H9 (cell line): ENCODE measurements at regions not wholly inside any gene's neighbourhood (a gene's known extent, or its start where the extent isn't known, plus 50 kb on each side); places are given as distances from the start of the nearest gene placed in this dataset.

Experiments
- DNase-seq: peaks from one replicate; pipeline ENCODE4 v3.0.0-alpha.2; 2017
- H2AFZ ChIP-seq: one replicate; pipeline ENCODE4 v1.6.1; 2013; ENCODE audit warnings: mild to moderate bottlenecking, low read length, control low read depth, moderate library complexity
- H2AK5ac ChIP-seq: 2 replicates; pipeline ENCODE4 v1.6.1; 2013; ENCODE audit warnings: low read length, control low read depth, mixed read lengths; ENCODE audit not compliant: insufficient read length
- H2BK120ac ChIP-seq: one replicate; pipeline ENCODE4 v1.6.1; 2013; ENCODE audit warnings: low read depth, mild to moderate bottlenecking, low read length, control low read depth, inconsistent platforms; ENCODE audit not compliant: poor library complexity, severe bottlenecking
- H2BK12ac ChIP-seq: 2 replicates; pipeline ENCODE4 v1.6.1; 2013; ENCODE audit warnings: low read length, control low read depth, mixed read lengths, low read depth; ENCODE audit not compliant: insufficient read length
- H2BK15ac ChIP-seq: 2 replicates; pipeline ENCODE4 v1.6.1; 2013; ENCODE audit warnings: low read depth, low read length, control low read depth
- H2BK20ac ChIP-seq: one replicate; pipeline ENCODE4 v1.6.1; 2013; ENCODE audit warnings: low read depth, mild to moderate bottlenecking, low read length, control low read depth, inconsistent platforms; ENCODE audit not compliant: poor library complexity, severe bottlenecking
- H2BK5ac ChIP-seq: 2 replicates; pipeline ENCODE4 v1.6.1; 2013; ENCODE audit warnings: low read length, control low read depth, mixed read lengths; ENCODE audit not compliant: insufficient read length
- H3K14ac ChIP-seq: 2 replicates; pipeline ENCODE4 v1.6.1; 2013; ENCODE audit warnings: low read length, control low read depth; ENCODE audit not compliant: insufficient read depth
- H3K18ac ChIP-seq: 2 replicates; pipeline ENCODE4 v1.6.1; 2013; ENCODE audit warnings: low read depth, mild to moderate bottlenecking, mixed read lengths, low read length, control low read depth; ENCODE audit not compliant: insufficient read length
- H3K23ac ChIP-seq: 2 replicates; pipeline ENCODE4 v1.6.1; 2013; ENCODE audit warnings: low read length, control low read depth, mixed read lengths, low read depth; ENCODE audit not compliant: insufficient read length
- H3K23me2 ChIP-seq: 2 replicates; pipeline ENCODE4 v1.6.1; 2013; ENCODE audit warnings: low read depth, mild to moderate bottlenecking, mixed read lengths, low read length, control low read depth; ENCODE audit not compliant: insufficient read length, poor library complexity, severe bottlenecking
- H3K27ac ChIP-seq: 2 replicates; pipeline ENCODE4 v1.5.1; 2013; ENCODE audit warnings: low read length, control low read depth, mixed read lengths, low read depth; ENCODE audit not compliant: insufficient read length
- H3K27me3 ChIP-seq: 2 replicates; pipeline ENCODE4 v1.6.1; 2013; ENCODE audit warnings: low read length, control low read depth, inconsistent platforms; ENCODE audit not compliant: insufficient read depth
- H3K4ac ChIP-seq: 2 replicates; pipeline ENCODE4 v1.6.1; 2013; ENCODE audit warnings: low read depth, mild to moderate bottlenecking, control low read depth, inconsistent platforms, low read length, moderate library complexity
- H3K4me1 ChIP-seq: 2 replicates; pipeline ENCODE4 v1.6.1; 2013; ENCODE audit warnings: low read length, control low read depth, inconsistent platforms; ENCODE audit not compliant: insufficient read depth
- H3K4me2 ChIP-seq: 2 replicates; pipeline ENCODE4 v1.6.1; 2013; ENCODE audit warnings: low read length, control low read depth, mixed read lengths; ENCODE audit not compliant: insufficient read length, insufficient read depth
- H3K56ac ChIP-seq: 2 replicates; pipeline ENCODE4 v1.6.1; 2013; ENCODE audit warnings: low read depth, mild to moderate bottlenecking, mixed read lengths, low read length, control low read depth; ENCODE audit not compliant: insufficient read length
- H3K79me1 ChIP-seq: 2 replicates; pipeline ENCODE4 v1.6.1; 2013; ENCODE audit warnings: low read depth, mild to moderate bottlenecking, moderate library complexity, low read length, control low read depth, inconsistent platforms; ENCODE audit not compliant: insufficient read depth, poor library complexity, severe bottlenecking
- H3K79me2 ChIP-seq: 2 replicates; pipeline ENCODE4 v1.6.1; 2013; ENCODE audit warnings: low read length, control low read depth, inconsistent platforms; ENCODE audit not compliant: insufficient read depth
- H3K9ac ChIP-seq: 2 replicates; pipeline ENCODE4 v1.6.1; 2013; ENCODE audit warnings: low read length, control low read depth, mixed read lengths; ENCODE audit not compliant: insufficient read length; ENCODE audit errors: extremely low read depth
- H3K9me3 ChIP-seq: one replicate; pipeline ENCODE4 v1.6.1; 2013; ENCODE audit warnings: low read depth, low read length, inconsistent platforms; ENCODE audit not compliant: control insufficient read depth
- H3T11ph ChIP-seq: one replicate; pipeline ENCODE4 v1.6.1; 2013; ENCODE audit warnings: mild to moderate bottlenecking, low read length, control low read depth, inconsistent platforms
- H4K20me1 ChIP-seq: one replicate; pipeline ENCODE4 v1.6.1; 2013; ENCODE audit not compliant: control insufficient read depth, insufficient read length, insufficient read depth
- H4K5ac ChIP-seq: 2 replicates; pipeline ENCODE4 v1.6.1; 2013; ENCODE audit warnings: low read depth, mild to moderate bottlenecking, mixed read lengths, low read length, control low read depth; ENCODE audit not compliant: insufficient read length
- H4K8ac ChIP-seq: replicated peaks from 2 replicates; pipeline ENCODE4 v1.6.1; 2013; ENCODE audit warnings: low read length, control low read depth, mixed read lengths, low read depth; ENCODE audit not compliant: insufficient read length
- H4K91ac ChIP-seq: 2 replicates; pipeline ENCODE4 v1.6.1; 2013; ENCODE audit warnings: low read depth, mild to moderate bottlenecking, moderate library complexity, mixed read lengths, low read length, control low read depth; ENCODE audit not compliant: insufficient read length
- H3K27ac Mint-ChIP-seq, 3 experiments: 2 replicates in 2 of 3; 3 replicates in 1 of 3; pipeline ENCODE4 v1.8.0; 2020 to 2021; ENCODE audit warnings: mixed read lengths in 3 of 3, mild to moderate bottlenecking in 1 of 3, moderate library complexity in 1 of 3
- H3K27me3 Mint-ChIP-seq: 2 replicates; pipeline ENCODE4 v1.8.0; 2021; ENCODE audit warnings: low read depth, mild to moderate bottlenecking, moderate library complexity, mixed read lengths
- H3K36me3 Mint-ChIP-seq, 3 experiments: 2 replicates in 2 of 3; 3 replicates in 1 of 3; pipeline ENCODE4 v1.8.0; 2020 to 2021; ENCODE audit warnings: low read depth in 3 of 3, mixed read lengths in 3 of 3; ENCODE audit not compliant: insufficient read depth in 1 of 3
- H3K4me1 Mint-ChIP-seq, 2 experiments: 2 replicates each; pipeline ENCODE4 v1.8.0; 2020; ENCODE audit warnings: mixed read lengths in 2 of 2
- H3K4me3 Mint-ChIP-seq, 2 experiments: 2 replicates in 1 of 2; 3 replicates in 1 of 2; pipeline ENCODE4 v1.8.0; 2020 to 2021; ENCODE audit warnings: mild to moderate bottlenecking in 2 of 2, mixed read lengths in 2 of 2, moderate library complexity in 1 of 2
- H3K9me3 Mint-ChIP-seq, 2 experiments: 2 replicates in 1 of 2; 3 replicates in 1 of 2; pipeline ENCODE4 v1.8.0; 2020; ENCODE audit warnings: mild to moderate bottlenecking in 2 of 2, mixed read lengths in 2 of 2, moderate library complexity in 1 of 2
- WGBS: extraction: QIAGEN DNeasy Blood & Tissue Kit; methylation state at CpG from one replicate; pipeline ENCODE4 v1.1.7; 2013; ENCODE audit warnings: missing lambda C conversion rate, low lambda C conversion rate, mixed read lengths; ENCODE audit not compliant: insufficient read length; ENCODE audit errors: extremely low coverage; 5-methylcytosine and 5-hydroxymethylcytosine counted together
- TF ChIP-seq, protein P1 (sequence below): fragments of 200-600 bp; sonication (generic); conservative IDR thresholded peaks from 3 replicates; pipeline ENCODE4 v1.8.0; 2021; ENCODE audit warnings: antibody characterized with exemption, mild to moderate bottlenecking

DNA sequence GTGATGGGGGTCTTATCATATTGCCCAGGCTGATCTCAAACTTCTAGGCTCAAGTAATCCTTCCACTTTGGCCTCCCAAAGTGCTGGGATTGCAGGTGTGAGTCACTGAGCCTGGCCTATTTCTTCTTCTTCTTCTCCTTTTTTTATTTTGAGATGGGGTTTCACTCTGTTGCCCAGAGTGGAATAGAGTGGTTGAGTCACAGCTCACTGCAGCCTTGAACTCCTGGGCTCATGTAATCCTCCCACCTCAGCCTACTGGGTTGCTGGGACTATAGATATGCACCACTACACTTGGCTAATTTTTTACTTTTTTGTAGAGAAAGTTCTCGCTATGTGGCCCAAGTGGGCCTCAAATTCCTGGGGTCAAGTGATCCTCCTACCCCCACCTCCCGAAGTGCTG is 124.3 kb downstream of the SKIDA1 start:
- Mint-ChIP-seq H3K36me3 (peaks cover 6 to 23% (median 12%) of the 10 kb centered on the region in 3 experiments; a peak in 6 of 7 replicates), H3K27me3 (peaks cover 2% of the 10 kb centered on the region; the same call in 1 of the 2 replicates)

More for the DNA sequence above, 124.3 kb downstream of the SKIDA1 start:
- no peak overlapping the region for H3K14ac ChIP-seq
- no peak overlapping the region for H2BK20ac ChIP-seq
- H2AK5ac ChIP-seq, result no peak overlapping the region
- H3K79me1 ChIP-seq, result no peaks in the 10 kb centered on the region
- no peak overlapping the region for H2AFZ ChIP-seq
- no peak overlapping the region for H3K27ac ChIP-seq
- no peak overlapping the region for H2BK12ac ChIP-seq
- no peak overlapping the region for H2BK15ac ChIP-seq
- H3K9me3 Mint-ChIP-seq, result peaks cover 20 to 24% of the 10 kb centered on the region in 2 experiments
- peaks cover 41 to 47% of the 10 kb centered on the region in 2 experiments for H3K4me1 Mint-ChIP-seq
- no peak overlapping the region for H4K91ac ChIP-seq
- peak overlapping the region in 1 of 3 experiments; percentile 4; a peak in 1 of 7 replicates for H3K27ac Mint-ChIP-seq
- H3K23ac ChIP-seq, result no peak overlapping the region
- no peak for DNase-seq
- no peak overlapping the region for H3K4me3 Mint-ChIP-seq
- H4K20me1 ChIP-seq, result no peaks in the 10 kb centered on the region
- no peak overlapping the region for H3T11ph ChIP-seq
- H2BK5ac ChIP-seq, result no peak overlapping the region
- H3K4me2 ChIP-seq, result no peak overlapping the region
- no peaks in the 10 kb centered on the region for H3K79me2 ChIP-seq
- H3K4ac ChIP-seq, result no peak overlapping the region
- no peaks in the 10 kb centered on the region for H3K23me2 ChIP-seq
- no peak overlapping the region for H3K56ac ChIP-seq
- H4K5ac ChIP-seq, result no peak overlapping the region
- no peak overlapping the region for H2BK120ac ChIP-seq
- no peaks in the 10 kb centered on the region for H3K27me3 ChIP-seq
- no peak overlapping the region for H4K8ac ChIP-seq
- no peak overlapping the region for H3K9ac ChIP-seq
- H3K18ac ChIP-seq, result no peak overlapping the region
- TF ChIP-seq, protein P1, sequence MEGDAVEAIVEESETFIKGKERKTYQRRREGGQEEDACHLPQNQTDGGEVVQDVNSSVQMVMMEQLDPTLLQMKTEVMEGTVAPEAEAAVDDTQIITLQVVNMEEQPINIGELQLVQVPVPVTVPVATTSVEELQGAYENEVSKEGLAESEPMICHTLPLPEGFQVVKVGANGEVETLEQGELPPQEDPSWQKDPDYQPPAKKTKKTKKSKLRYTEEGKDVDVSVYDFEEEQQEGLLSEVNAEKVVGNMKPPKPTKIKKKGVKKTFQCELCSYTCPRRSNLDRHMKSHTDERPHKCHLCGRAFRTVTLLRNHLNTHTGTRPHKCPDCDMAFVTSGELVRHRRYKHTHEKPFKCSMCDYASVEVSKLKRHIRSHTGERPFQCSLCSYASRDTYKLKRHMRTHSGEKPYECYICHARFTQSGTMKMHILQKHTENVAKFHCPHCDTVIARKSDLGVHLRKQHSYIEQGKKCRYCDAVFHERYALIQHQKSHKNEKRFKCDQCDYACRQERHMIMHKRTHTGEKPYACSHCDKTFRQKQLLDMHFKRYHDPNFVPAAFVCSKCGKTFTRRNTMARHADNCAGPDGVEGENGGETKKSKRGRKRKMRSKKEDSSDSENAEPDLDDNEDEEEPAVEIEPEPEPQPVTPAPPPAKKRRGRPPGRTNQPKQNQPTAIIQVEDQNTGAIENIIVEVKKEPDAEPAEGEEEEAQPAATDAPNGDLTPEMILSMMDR, result no peak
- H3K9me3 ChIP-seq, result no peaks in the 10 kb centered on the region
- peaks cover 3% of the 10 kb centered on the region for H3K4me1 ChIP-seq
- WGBS, result no CpG with 5 or more reads among the region's 2 CpGs
